NOMO-1 treated with DMSO at 0.1 percent for 48 hours (cell line): ENCODE measurements at regions not wholly inside any gene's neighbourhood (a gene's known extent, or its start where the extent isn't known, plus 50 kb on each side); places are given as distances from the start of the nearest gene placed in this dataset.
A peak's percentile ranks its signal among the peaks of the same experiment; 100 is the strongest.
"Not testable (repeated sequence)": the region's sequence is repeated elsewhere in the genome, so short reads cannot be mapped to it uniquely, and the experiment has no call there.

ENCODE experiments used
- DNase-seq: peaks from one replicate; lab custom pipeline; 2025; ENCODE audit not compliant: unreplicated experiment; lab: John Stamatoyannopoulos, UW

- DNase-seq: no peak
Measured at GRCh38 chr7:65317372-65317771, 56.3 kb upstream of the ZNF92 start.

GRCh38 chr7:65310761-65311160, 62.9 kb upstream of the ZNF92 start:
- DNase-seq: no peak

GRCh38 chr7:65308300-65308678, 65.4 kb upstream of the ZNF92 start:
- no peak for DNase-seq

- DNase-seq: peak; percentile 28
Measured at GRCh38 chr7:65307651-65308299, 65.9 kb upstream of the ZNF92 start.

GRCh38 chr7:65304175-65304574, 69.5 kb upstream of the ZNF92 start:
- no peak for DNase-seq

GRCh38 chr7:65302883-65303282, 70.8 kb upstream of the ZNF92 start:
- DNase-seq: no peak

- no peak for DNase-seq
Measured at GRCh38 chr7:65301007-65301406, 72.6 kb upstream of the ZNF92 start.

GRCh38 chr7:65295409-65295808, 78.2 kb upstream of the ZNF92 start:
- no peak for DNase-seq

GRCh38 chr7:65290340-65290739, 83.3 kb upstream of the ZNF92 start:
- not testable (repeated sequence) for DNase-seq

- no peak for DNase-seq
Measured at GRCh38 chr7:65287023-65287422, 86.6 kb upstream of the ZNF92 start.

GRCh38 chr7:65285906-65286864, 87.5 kb upstream of the ZNF92 start:
- DNase-seq: no peak

- not testable (repeated sequence) for DNase-seq
Measured at GRCh38 chr7:65285241-65285640, 88.4 kb upstream of the ZNF92 start.

- no peak for DNase-seq
Measured at GRCh38 chr7:65279795-65280194, 93.9 kb upstream of the ZNF92 start.

GRCh38 chr7:65276822-65277221, 96.8 kb upstream of the ZNF92 start:
- DNase-seq: no peak

- not testable (repeated sequence) for DNase-seq
Measured at GRCh38 chr7:65271502-65271901, 102.2 kb upstream of the ZNF92 start.

GRCh38 chr7:65269150-65269856, 104.4 kb upstream of the ZNF92 start:
- no peak for DNase-seq

- DNase-seq: no peak
Measured at GRCh38 chr7:65268782-65269149, 104.9 kb upstream of the ZNF92 start.

GRCh38 chr7:65265933-65266519, 107.6 kb upstream of the ZNF92 start:
- no peak for DNase-seq

- DNase-seq: no peak
Measured at GRCh38 chr7:65264258-65264657, 109.4 kb upstream of the ZNF92 start.

- not testable (repeated sequence) for DNase-seq
Measured at GRCh38 chr7:65260673-65261072, 113.0 kb upstream of the ZNF92 start.

- not testable (repeated sequence) for DNase-seq
Measured at GRCh38 chr7:65259864-65260525, 113.7 kb upstream of the ZNF92 start.
